ENCODE measurements at regions not wholly inside any gene's neighbourhood (a gene's known extent, or its start where the extent isn't known, plus 50 kb on each side); places are given as distances from the start of the nearest gene placed in this dataset.
"Not testable (repeated sequence)": the region's sequence is repeated elsewhere in the genome, so short reads cannot be mapped to it uniquely, and the experiment has no call there.

GRCh38 chr1:53399370-53400133, 59.6 kb upstream of the DMRTB1 start:
- not testable (repeated sequence) for DNase-seq (ENCODE audit: low read depth)

GRCh38 chr1:53400761-53401674, 58.2 kb upstream of the DMRTB1 start:
- no peak for DNase-seq (ENCODE audit: low read depth)

DNA sequence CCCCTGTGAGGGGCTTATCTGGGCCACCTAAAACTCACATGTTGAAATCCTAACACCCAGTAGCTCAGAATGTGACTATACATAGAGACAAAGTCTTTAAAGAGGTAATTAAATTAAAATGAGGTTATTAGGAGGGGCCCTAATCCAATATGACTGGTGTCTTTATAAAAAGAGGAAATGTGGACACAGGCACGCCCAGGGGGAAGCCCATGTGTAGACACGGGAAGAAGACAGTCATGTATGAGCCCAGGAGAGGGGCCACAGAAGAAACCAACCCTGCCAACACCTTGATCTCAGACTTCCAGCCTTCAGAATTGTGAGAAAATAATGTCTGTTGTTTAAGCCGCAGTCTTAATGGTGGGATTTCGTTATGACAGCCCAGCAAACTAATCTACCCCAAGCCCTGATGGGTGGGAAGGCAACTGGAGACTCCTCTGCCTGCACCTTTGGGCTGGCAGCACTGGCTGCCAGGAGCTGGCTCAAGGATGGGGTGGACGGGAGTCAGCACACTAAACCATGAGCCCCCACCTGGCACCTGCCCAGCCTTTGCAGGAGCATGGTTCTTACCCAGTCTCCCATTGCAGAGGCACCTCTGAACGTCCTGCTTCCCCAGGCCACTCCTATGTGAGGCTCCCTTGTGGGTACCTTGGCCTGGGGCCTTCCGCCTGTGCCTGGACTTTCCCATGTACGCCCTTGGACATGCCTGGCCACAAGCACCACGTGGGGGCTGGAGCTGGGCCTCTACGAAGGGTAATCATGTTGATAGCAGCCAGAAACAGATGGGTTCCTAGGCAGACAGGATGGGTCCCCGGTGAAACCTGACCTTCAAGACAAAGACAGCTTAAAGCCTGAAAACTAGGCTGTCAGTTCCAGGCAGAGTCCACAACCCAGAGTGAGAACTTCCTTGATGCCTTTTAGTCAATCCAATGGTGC, 57.1 kb upstream of the DMRTB1 start:
- DNase-seq (ENCODE audit: low read depth), result no peak

DNA sequence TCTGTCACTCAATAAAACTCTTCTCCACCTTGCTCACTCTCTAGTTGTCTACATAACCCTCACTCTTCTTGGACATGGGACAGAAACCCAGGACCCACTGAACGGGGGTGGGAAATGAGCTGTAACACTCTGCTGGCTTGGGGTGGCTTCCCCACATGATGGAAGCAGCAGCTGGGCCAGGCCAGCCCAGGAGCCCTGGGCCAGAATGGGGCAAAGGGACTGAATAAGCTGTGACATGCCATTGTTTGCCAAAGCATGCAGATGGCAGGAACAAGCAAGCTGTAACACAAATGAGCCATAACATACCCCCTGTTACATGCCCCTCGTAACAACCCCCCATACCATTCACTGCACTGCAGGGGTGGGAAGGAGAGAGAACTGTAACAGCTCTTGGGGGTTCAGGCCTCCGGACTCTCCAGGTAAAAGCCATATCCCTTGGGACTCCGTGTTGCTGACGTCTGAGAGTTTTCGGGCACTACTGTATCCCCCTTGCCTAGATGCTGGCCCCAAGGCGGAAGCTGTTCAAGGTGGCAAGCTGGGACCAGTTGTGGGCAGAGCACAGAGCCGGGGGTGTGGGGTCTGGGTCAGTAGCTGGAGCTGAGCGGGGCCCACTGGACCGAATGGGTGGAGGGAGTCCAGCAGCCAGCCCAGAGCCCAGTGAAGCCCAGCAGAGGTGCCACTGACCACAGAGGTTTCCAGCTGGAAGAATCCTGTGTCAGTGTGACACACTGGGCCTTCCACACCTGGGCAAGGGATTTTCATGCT, 56.1 kb upstream of the DMRTB1 start:
- no peak for DNase-seq (ENCODE audit: low read depth)

DNA sequence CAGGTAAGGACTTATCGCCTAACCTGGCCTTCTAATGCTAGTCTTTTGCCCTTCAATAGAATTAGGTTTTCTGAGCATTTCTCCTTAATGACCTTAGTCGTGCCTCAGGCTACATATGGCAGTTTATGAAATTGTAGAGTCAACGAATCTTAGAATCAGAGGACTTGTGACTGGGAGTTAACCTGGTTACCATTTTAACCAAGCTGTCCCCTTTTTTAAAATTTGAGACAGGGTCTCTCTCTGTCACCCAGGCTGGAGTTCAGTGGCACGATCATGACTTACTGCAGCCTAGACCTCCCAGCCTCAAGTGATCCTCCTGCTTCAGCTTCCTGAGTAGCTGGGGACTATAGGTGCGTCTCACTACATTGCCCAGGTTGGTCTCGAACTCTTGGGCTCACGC, 53.5 kb upstream of the DMRTB1 start:
- DNase-seq (ENCODE audit: low read depth), result no peak

GRCh38 chr1:53406551-53407235, 52.5 kb upstream of the DMRTB1 start:
- no peak for DNase-seq (ENCODE audit: low read depth)

DNA sequence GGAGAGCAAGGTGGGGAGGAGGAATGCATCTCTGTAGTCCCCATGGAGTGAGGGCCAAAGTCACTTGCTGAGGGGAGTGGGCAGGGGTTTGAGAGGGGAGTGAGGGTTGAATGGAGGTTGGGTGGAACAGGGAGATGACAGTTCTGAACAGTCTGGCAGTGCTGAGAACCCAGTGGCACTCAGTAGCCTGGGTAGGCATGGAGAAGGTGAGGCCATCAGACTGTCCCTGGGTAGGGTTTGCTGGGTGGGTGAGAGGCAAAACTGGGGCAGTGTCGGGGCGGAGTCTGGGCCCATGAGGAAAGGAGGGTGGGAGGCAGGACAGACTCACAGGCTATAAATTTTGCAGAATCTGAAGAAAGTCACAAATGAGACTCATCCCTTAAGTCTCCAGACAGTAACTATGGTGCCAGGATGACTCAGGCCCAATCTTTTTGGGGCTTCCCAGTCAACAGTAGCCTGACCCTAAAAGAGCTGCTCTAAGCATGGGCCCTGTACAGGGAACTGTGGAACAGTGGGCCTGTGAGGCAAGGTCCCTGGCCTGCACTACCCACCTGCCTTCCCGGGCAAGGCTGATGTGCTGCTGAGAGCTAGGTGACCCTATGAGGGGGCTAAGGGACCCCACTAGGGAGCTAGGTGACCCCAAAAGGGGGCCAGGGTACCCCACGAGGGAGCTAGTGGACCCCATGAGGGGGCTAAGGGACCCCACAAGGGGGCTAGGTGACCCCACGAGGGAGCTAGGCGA, 51.0 kb upstream of the DMRTB1 start:
- no peak for DNase-seq (ENCODE audit: low read depth)

GRCh38 chr1:53408755-53409129, 50.5 kb upstream of the DMRTB1 start:
- DNase-seq (ENCODE audit: low read depth), result no peak

DNA sequence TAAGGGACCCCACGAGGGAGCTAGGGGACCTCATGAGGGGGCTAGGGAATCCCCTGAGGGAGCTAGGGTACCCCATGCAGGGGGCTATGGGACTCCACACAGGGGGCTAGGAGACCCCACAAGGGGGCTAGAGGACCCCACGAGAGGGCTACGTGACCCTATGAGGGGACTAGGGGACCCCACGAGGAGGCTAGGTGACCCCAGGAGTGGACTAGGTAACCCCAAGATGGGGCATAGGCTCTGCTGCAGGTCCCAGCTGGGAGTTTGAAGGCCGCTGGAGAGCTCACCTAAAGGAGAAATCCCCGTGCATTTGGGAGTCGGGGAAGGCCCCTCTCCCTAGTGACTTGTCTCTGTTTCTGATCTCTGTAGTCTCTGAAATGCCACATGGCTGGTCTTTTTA, 50.0 kb upstream of the DMRTB1 start:
- DNase-seq (ENCODE audit: low read depth), result no peak

Measured in stimulated activated CD8-positive, alpha-beta memory T cell treated with anti-CD3 and anti-CD28 coated beads, Interleukin-12 subunit alpha, Interleukin-12 subunit beta, amount 100 ng/mL, for 1 hour (primary cell).